HepG2 (cell line): ENCODE measurements at regions not wholly inside any gene's neighbourhood (a gene's known extent, or its start where the extent isn't known, plus 50 kb on each side); places are given as distances from the start of the nearest gene placed in this dataset.

Source experiments
- ATAC-seq: fragments of 200-7000 bp; cut with Tn5 transposase; 3 replicates; pipeline ENCODE4 v1.9.1; 2020; ENCODE audit warnings: mild to moderate bottlenecking, moderate library complexity
- BruUV-seq: library from RNA; stranded (reverse); fragments of 400-500 nt; replicated peaks from 2 replicates; lab custom pipeline; 2021; lab: Mats Ljungman, UMichigan
- CTCF ChIA-PET: fragments of 300-600 bp; formaldehyde crosslinking; extraction: SDS; loops from one replicate; lab custom pipeline; 2021; ENCODE audit warnings: low total read pairs, inconsistent platforms, low intra/inter-chr PET ratio; lab: Yijun Ruan, JAX
- POLR2A ChIA-PET: fragments of 350-600 bp; sonication (Branson Sonifier 250); formaldehyde crosslinking; loops from one replicate; lab custom pipeline; 2020; ENCODE audit warnings: antibody characterized with exemption, inconsistent platforms; lab: Yijun Ruan, JAX
- DNase-seq: peaks from one replicate; pipeline ENCODE4 v3.0.0-alpha.2; 2015; ENCODE audit warnings: low spot score
- FAIRE-seq: peaks from 3 replicates; lab custom pipeline; 2011; peaks lifted over from hg19 to GRCh38; lab: Jason Lieb, UNC
- H2AFZ ChIP-seq: one replicate; pipeline ENCODE4 v1.6.1; 2011; ENCODE audit warnings: low read length, inconsistent platforms
- H3K27ac ChIP-seq: fragments of 300-600 bp; 3 replicates; pipeline ENCODE4 v1.8.0; 2011; ENCODE audit warnings: mixed run types, mild to moderate bottlenecking, mixed read lengths, low read length, inconsistent platforms; ENCODE audit not compliant: insufficient read depth; ENCODE audit errors: extremely low read length
- H3K27me3 ChIP-seq, 2 experiments: fragments of 200-600 bp in 1 of 2; 2 replicates in 1 of 2; 3 replicates in 1 of 2; pipeline versions ENCODE4 v1.6.0 to v1.8.0; 2011; ENCODE audit warnings: low read length in 2 of 2, mild to moderate bottlenecking in 2 of 2, moderate library complexity in 2 of 2, inconsistent platforms in 1 of 2; ENCODE audit not compliant: insufficient read depth in 2 of 2, control insufficient read depth in 1 of 2
- H3K36me3 ChIP-seq, 2 experiments: fragments of 200-600 bp in 1 of 2; replicated peaks in 1 of 2; 2 replicates in 1 of 2; 3 replicates in 1 of 2; pipeline versions ENCODE4 v1.5.1 to v1.8.0; 2011; ENCODE audit warnings: low read length in 2 of 2, inconsistent platforms in 1 of 2; ENCODE audit not compliant: insufficient read depth in 2 of 2, control insufficient read depth in 1 of 2
- H3K4me1 ChIP-seq: 2 replicates; pipeline ENCODE4 v1.5.1; 2012; ENCODE audit warnings: low read length, inconsistent platforms; ENCODE audit not compliant: insufficient read depth
- H3K4me2 ChIP-seq: 2 replicates; pipeline ENCODE4 v1.6.0; 2011; ENCODE audit warnings: low read depth, low read length, inconsistent platforms
- H3K4me3 ChIP-seq, 3 experiments: fragments of 200-600 bp in 1 of 3; sonication (generic), shearing (Covaris generic) in 1 of 3; replicated peaks in 1 of 3; 2 replicates each; pipeline ENCODE4 v1.5.1; 2011 to 2016; ENCODE audit warnings: low read length in 3 of 3, inconsistent platforms in 2 of 3, low read depth in 2 of 3, mild to moderate bottlenecking in 2 of 3, control low read depth in 1 of 3, mixed read lengths in 1 of 3; ENCODE audit not compliant: insufficient read depth in 1 of 3
- H3K79me2 ChIP-seq: one replicate; pipeline ENCODE4 v1.6.1; 2011; ENCODE audit warnings: low read length, inconsistent platforms; ENCODE audit not compliant: insufficient read depth
- H3K9ac ChIP-seq: 2 replicates; pipeline ENCODE4 v1.6.0; 2011; ENCODE audit warnings: mild to moderate bottlenecking, low read depth, low read length, inconsistent platforms; ENCODE audit not compliant: insufficient read depth
- H3K9me3 ChIP-seq: 2 replicates; pipeline ENCODE4 v1.5.1; 2012; ENCODE audit warnings: mild to moderate bottlenecking, low read length
- H4K20me1 ChIP-seq: 2 replicates; pipeline ENCODE4 v1.6.0; 2011; ENCODE audit warnings: inconsistent platforms, mild to moderate bottlenecking, low read length, moderate library complexity; ENCODE audit not compliant: insufficient read depth
- ELF4 ChIP-seq: sonication (generic); formaldehyde crosslinking; IDR thresholded peaks from 2 replicates; pipeline ENCODE4 v1.5.0; 2020; ENCODE audit warnings: missing genetic modification reagents, mild to moderate bottlenecking, moderate library complexity, borderline replicate concordance
- GTF3A ChIP-seq: sonication (generic); formaldehyde crosslinking; conservative IDR thresholded peaks from 2 replicates; pipeline ENCODE4 v1.4.0; 2020; ENCODE audit warnings: mild to moderate bottlenecking, missing genetic modification reagents
- HNRNPK ChIP-seq: fragments of 200-400 bp; formaldehyde crosslinking; IDR thresholded peaks from 2 replicates; pipeline ENCODE4 v1.6.1; 2018; ENCODE audit warnings: low read length, low read depth, moderate library complexity, mild to moderate bottlenecking; ENCODE audit not compliant: poor library complexity, severe bottlenecking
- KDM5B ChIP-seq: sonication (generic); formaldehyde crosslinking; IDR thresholded peaks from 2 replicates; pipeline ENCODE4 v1.4.0; 2020; ENCODE audit warnings: missing genetic modification reagents, mild to moderate bottlenecking, borderline replicate concordance
- MEF2D ChIP-seq: sonication (generic); formaldehyde crosslinking; IDR thresholded peaks from 2 replicates; pipeline ENCODE4 v1.5.1; 2020; ENCODE audit warnings: mild to moderate bottlenecking, missing genetic modification reagents
- NBN ChIP-seq: fragments of 450-650 bp; conservative IDR thresholded peaks from 2 replicates; pipeline ENCODE4 v1.6.1; 2017
- NCOA2 ChIP-seq: sonication (generic); formaldehyde crosslinking; IDR thresholded peaks from 2 replicates; pipeline ENCODE4 v1.8.0; 2022; ENCODE audit warnings: inconsistent platforms
- NFRKB ChIP-seq: fragments of 450-650 bp; IDR thresholded peaks from 2 replicates; pipeline ENCODE4 v1.6.1; 2017
- RBM39 ChIP-seq: fragments of 200-400 bp; formaldehyde crosslinking; IDR thresholded peaks from one replicate; pipeline ENCODE4 v1.6.1; 2018; ENCODE audit warnings: antibody characterized with exemption, mild to moderate bottlenecking, low read depth, low read length; ENCODE audit not compliant: poor library complexity, severe bottlenecking
- SP140L ChIP-seq: sonication (generic); formaldehyde crosslinking; IDR thresholded peaks from 2 replicates; pipeline ENCODE4 v1.4.0; 2020; ENCODE audit warnings: missing genetic modification reagents, borderline replicate concordance
- SRF ChIP-seq: IDR thresholded peaks from 2 replicates; pipeline ENCODE4 v1.6.1; 2011; ENCODE audit warnings: mild to moderate bottlenecking, low read depth, low read length, moderate library complexity
- SYNCRIP ChIP-seq: fragments of 200-400 bp; formaldehyde crosslinking; IDR thresholded peaks from 2 replicates; pipeline ENCODE4 v1.6.1; 2018; ENCODE audit warnings: mild to moderate bottlenecking, low read depth, low read length; ENCODE audit not compliant: insufficient read depth
- ZNF292 ChIP-seq: sonication (generic); formaldehyde crosslinking; IDR thresholded peaks from 2 replicates; pipeline ENCODE4 v1.8.1; 2022; ENCODE audit warnings: mild to moderate bottlenecking, low read depth, missing genetic modification reagents, borderline replicate concordance
- ZNF468 ChIP-seq: sonication (generic); formaldehyde crosslinking; IDR thresholded peaks from 2 replicates; pipeline ENCODE4 v1.8.0; 2022; ENCODE audit warnings: mild to moderate bottlenecking, moderate library complexity, missing genetic modification reagents
- ZNF605 ChIP-seq: sonication (generic); formaldehyde crosslinking; IDR thresholded peaks from 2 replicates; pipeline ENCODE4 v1.8.0; 2022; ENCODE audit warnings: mild to moderate bottlenecking, missing genetic modification reagents
- whole genome bisulfite sequencing: methylation state at CpG from one replicate; pipeline ENCODE4 v1.1.6; 2017; ENCODE audit warnings: low lambda C conversion rate; 5-methylcytosine and 5-hydroxymethylcytosine counted together
- in situ Hi-C: cut with HindIII; loops from 2 replicates; pipeline ENCODE4 v1.10.0; 2017; ENCODE audit warnings: low pct_unique_long_range_greater_than_20kb; ENCODE audit not compliant: extremely low pct_ligation_motif_present
- intact Hi-C: fragments of 100-400 bp; cut with micrococcal nuclease; formaldehyde crosslinking; loops from one replicate; pipeline ENCODE4 v1.10.0; 2022; ENCODE audit not compliant: unreplicated experiment
- TF ChIP-seq, protein P1 (sequence below): IDR thresholded peaks from 2 replicates; pipeline ENCODE4 v1.6.1; 2016
- TF ChIP-seq, protein P2 (sequence below), 2 experiments: fragments of 450-650 bp in 1 of 2; sonication (generic) in 1 of 2; formaldehyde crosslinking; IDR thresholded peaks; 2 replicates each; pipeline versions ENCODE4 v1.5.0 to v1.8.0; 2020 to 2022; ENCODE audit warnings: mild to moderate bottlenecking in 1 of 2, missing genetic modification reagents in 1 of 2

DNA sequence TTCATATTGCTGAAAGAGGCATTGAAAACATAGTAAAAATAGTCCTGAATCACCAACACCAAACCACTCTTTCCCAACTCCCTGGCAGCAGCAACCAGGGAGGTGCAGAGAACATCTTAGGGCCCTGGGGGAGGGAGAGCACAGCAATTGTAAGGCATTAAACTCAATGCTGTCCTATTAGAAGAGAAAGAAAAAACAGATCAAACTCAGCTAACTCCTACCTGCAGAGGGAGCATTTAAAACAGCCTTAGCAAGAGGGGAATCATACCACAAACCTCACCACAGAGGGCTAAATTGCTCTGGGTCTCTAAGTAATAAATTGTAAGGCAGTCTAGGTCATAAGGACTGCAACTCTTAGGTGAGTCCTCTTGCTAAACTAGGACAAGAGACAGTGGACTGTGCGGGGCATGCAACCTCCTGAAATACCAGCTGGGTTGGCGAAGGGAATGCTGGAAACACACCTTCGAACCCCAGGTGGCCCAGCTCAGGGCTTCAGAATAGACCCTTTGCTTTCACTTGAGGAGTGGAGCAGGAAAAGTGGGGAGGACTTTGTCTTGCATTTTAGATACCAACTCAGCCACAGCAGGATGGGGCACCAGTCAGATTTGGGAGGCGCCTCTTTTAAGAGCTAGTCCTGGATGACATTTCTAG, 697.1 kb upstream of the FAT3 start:
- no peak for FAIRE-seq
- Histone ChIP-seq H3K9me3 (peaks cover 71% of the 10 kb centered on the region), H3K36me3 (no peaks in the 10 kb centered on the region), H3K27ac (no peak overlapping the region), H3K9ac (no peak overlapping the region), H2AFZ (no peak overlapping the region), H3K4me3 (no peak overlapping the region), H4K20me1 (no peaks in the 10 kb centered on the region), H3K4me2 (no peak overlapping the region), H3K79me2 (no peaks in the 10 kb centered on the region), H3K27me3 (no peaks in the 10 kb centered on the region), H3K4me1 (no peaks in the 10 kb centered on the region)
- ChIA-PET POLR2A (no interaction called here), CTCF (no interaction called here)
- 13% methylated on average over 3 of the region's 4 CpGs for WGBS
- TF ChIP-seq NFRKB (no peak), GTF3A (CRISPR knock-in tag) (no peak), ELF4 (CRISPR knock-in tag) (no peak), SP140L (CRISPR knock-in tag) (no peak), HNRNPK (no peak), ZNF605 (CRISPR knock-in tag) (no peak)
- intact Hi-C loops (no loop called here), in situ Hi-C loops (no loop called here)
- no peak for DNase-seq
- BruUV-seq: no TSS peak
- no peak for ATAC-seq

DNA sequence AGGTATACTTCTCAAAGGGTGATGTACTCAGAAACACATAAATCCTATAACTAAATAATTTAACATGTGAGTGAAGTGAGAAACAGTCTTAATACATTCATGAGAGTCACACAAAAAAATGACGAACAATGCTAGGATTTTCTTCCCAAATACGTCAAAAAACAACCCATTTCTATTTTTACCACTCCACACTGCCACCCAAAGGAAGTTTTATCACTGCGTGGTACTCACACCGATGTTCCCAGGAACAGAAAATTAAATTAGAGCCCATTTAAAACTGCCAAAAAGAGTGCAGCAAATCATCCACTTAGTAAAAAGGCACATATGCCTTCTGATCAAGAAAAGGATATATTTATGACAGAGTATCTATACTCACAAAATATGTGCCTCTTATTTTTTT, 710.9 kb upstream of the FAT3 start:
- ATAC-seq (no peak), DNase-seq (no peak)
- H3K27me3 ChIP-seq: no peaks in the 10 kb centered on the region
- BruUV-seq: no TSS peak
- TF ChIP-seq SRF: no peak
- TF ChIP-seq, protein P1, sequence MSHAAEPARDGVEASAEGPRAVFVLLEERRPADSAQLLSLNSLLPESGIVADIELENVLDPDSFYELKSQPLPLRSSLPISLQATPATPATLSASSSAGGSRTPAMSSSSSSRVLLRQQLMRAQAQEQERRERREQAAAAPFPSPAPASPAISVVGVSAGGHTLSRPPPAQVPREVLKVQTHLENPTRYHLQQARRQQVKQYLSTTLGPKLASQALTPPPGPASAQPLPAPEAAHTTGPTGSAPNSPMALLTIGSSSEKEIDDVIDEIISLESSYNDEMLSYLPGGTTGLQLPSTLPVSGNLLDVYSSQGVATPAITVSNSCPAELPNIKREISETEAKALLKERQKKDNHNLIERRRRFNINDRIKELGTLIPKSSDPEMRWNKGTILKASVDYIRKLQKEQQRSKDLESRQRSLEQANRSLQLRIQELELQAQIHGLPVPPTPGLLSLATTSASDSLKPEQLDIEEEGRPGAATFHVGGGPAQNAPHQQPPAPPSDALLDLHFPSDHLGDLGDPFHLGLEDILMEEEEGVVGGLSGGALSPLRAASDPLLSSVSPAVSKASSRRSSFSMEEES (CRISPR knock-in tag): no peak
- no peak for TF ChIP-seq NCOA2 (CRISPR knock-in tag)
- TF ChIP-seq ZNF468 (CRISPR knock-in tag): no peak
- no peak for TF ChIP-seq ZNF292 (CRISPR knock-in tag)
- TF ChIP-seq RBM39: no peak
- TF ChIP-seq, protein P2, sequence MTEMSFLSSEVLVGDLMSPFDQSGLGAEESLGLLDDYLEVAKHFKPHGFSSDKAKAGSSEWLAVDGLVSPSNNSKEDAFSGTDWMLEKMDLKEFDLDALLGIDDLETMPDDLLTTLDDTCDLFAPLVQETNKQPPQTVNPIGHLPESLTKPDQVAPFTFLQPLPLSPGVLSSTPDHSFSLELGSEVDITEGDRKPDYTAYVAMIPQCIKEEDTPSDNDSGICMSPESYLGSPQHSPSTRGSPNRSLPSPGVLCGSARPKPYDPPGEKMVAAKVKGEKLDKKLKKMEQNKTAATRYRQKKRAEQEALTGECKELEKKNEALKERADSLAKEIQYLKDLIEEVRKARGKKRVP (CRISPR knock-in tag; IDR thresholded peaks at IDR 0.05): no peak
- no peak for TF ChIP-seq NBN
- no peak for TF ChIP-seq MEF2D (CRISPR knock-in tag)
- TF ChIP-seq KDM5B (CRISPR knock-in tag): no peak
- no peak for TF ChIP-seq SYNCRIP
- TF ChIP-seq, all 625 proteins: peak for 0
- FAIRE-seq: no peak
- no peak overlapping the region for H2AFZ ChIP-seq
- in situ Hi-C loops (no loop called here), intact Hi-C loops (no loop called here)
- 1% methylated on average over 4 of the region's 4 CpGs for WGBS
- H3K4me3 ChIP-seq: no peak overlapping the region
- H3K9ac ChIP-seq: no peak overlapping the region
- no peaks in the 10 kb centered on the region for H3K4me1 ChIP-seq
- peaks cover 12% of the 10 kb centered on the region for H3K9me3 ChIP-seq
- ChIA-PET CTCF (no interaction called here), POLR2A (no interaction called here)
- H3K36me3 ChIP-seq: no peaks in the 10 kb centered on the region
- H4K20me1 ChIP-seq: no peaks in the 10 kb centered on the region
- H3K27ac ChIP-seq: no peak overlapping the region
- no peaks in the 10 kb centered on the region for H3K79me2 ChIP-seq
- H3K4me2 ChIP-seq: no peak overlapping the region
